ENCODE measurements at regions not wholly inside any gene's neighbourhood (a gene's known extent, or its start where the extent isn't known, plus 50 kb on each side); places are given as distances from the start of the nearest gene placed in this dataset.

DNA sequence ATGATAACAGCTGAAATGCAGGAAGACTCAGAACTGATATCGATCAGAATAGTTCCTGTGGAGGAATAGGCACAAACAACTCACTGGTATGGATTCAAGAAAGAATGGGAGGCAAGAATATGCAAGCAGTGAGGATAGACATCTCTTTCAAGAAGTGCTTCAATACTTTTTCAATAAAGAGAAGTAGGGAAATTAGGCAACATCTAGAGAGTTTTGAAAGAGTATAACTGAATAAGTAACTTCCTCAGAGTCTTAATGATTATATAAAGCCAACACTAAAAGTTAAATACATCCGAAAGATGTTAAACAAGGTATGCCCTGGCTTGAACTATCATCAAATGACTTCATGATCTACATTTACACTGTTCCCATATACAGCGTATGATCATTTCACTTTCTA lies 1443.0 kb downstream of the PCDH7 start:
- no peak for DNase-seq (ENCODE audit: low read depth in 1 of 2, low spot score in 1 of 2)
- Histone ChIP-seq H3K36me3 (no peaks in the 10 kb centered on the region), H3K27ac (no peak overlapping the region), H3K4me3 (no peak overlapping the region), H3K9me3 (ENCODE audit: low read depth) (no peaks in the 10 kb centered on the region), H3K27me3 (no peaks in the 10 kb centered on the region), H3K4me1 (ENCODE audit: low read depth) (no peaks in the 10 kb centered on the region)
- TF ChIP-seq, protein P1, sequence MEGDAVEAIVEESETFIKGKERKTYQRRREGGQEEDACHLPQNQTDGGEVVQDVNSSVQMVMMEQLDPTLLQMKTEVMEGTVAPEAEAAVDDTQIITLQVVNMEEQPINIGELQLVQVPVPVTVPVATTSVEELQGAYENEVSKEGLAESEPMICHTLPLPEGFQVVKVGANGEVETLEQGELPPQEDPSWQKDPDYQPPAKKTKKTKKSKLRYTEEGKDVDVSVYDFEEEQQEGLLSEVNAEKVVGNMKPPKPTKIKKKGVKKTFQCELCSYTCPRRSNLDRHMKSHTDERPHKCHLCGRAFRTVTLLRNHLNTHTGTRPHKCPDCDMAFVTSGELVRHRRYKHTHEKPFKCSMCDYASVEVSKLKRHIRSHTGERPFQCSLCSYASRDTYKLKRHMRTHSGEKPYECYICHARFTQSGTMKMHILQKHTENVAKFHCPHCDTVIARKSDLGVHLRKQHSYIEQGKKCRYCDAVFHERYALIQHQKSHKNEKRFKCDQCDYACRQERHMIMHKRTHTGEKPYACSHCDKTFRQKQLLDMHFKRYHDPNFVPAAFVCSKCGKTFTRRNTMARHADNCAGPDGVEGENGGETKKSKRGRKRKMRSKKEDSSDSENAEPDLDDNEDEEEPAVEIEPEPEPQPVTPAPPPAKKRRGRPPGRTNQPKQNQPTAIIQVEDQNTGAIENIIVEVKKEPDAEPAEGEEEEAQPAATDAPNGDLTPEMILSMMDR (IDR thresholded peaks at IDR 0.05; ENCODE audit: low read depth, low read length) = no peak

DNA sequence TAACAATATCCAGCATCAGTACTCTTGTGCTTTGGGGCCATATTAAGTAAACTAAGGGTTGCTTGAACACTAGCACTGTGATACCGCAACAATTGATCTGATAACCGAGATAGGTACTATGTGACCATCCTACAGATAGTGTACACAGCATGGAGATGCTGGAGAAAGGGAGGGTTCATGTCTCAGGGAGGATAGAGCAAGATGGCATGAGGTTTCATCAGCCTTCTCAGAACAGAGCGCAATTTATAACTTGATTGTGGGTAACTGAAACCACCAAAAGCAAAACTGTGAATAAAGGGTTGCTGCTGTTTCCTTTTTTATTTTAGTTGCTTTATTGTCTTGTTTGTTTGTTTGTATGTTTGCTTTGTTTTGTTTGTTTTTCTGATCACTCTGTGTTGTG lies 1449.7 kb downstream of the PCDH7 start:
- no peak overlapping the region for H3K4me3 ChIP-seq
- H3K4me1 ChIP-seq (ENCODE audit: low read depth) = no peaks in the 10 kb centered on the region
- DNase-seq (ENCODE audit: low read depth in 1 of 2, low spot score in 1 of 2) = no peak
- no peaks in the 10 kb centered on the region for H3K9me3 ChIP-seq (ENCODE audit: low read depth)
- TF ChIP-seq, protein P1 (IDR thresholded peaks at IDR 0.05; ENCODE audit: low read depth, low read length) = no peak
- no peaks in the 10 kb centered on the region for H3K27me3 ChIP-seq
- no peaks in the 10 kb centered on the region for H3K36me3 ChIP-seq
- H3K27ac ChIP-seq = no peak overlapping the region

GRCh38 chr4:32172086-32172485 lies 1451.9 kb downstream of the PCDH7 start:
- Histone ChIP-seq H3K36me3 (no peaks in the 10 kb centered on the region), H3K4me3 (no peak overlapping the region), H3K4me1 (ENCODE audit: low read depth) (no peaks in the 10 kb centered on the region), H3K27me3 (no peaks in the 10 kb centered on the region), H3K27ac (no peak overlapping the region), H3K9me3 (ENCODE audit: low read depth) (no peaks in the 10 kb centered on the region)
- TF ChIP-seq, protein P1 (IDR thresholded peaks at IDR 0.05; ENCODE audit: low read depth, low read length) = no peak
- no peak for DNase-seq (ENCODE audit: low read depth in 1 of 2, low spot score in 1 of 2)

GRCh38 chr4:32172761-32173160 lies 1452.6 kb downstream of the PCDH7 start:
- Histone ChIP-seq H3K27me3 (no peaks in the 10 kb centered on the region), H3K4me1 (ENCODE audit: low read depth) (no peaks in the 10 kb centered on the region), H3K36me3 (no peaks in the 10 kb centered on the region), H3K27ac (no peak overlapping the region), H3K9me3 (ENCODE audit: low read depth) (no peaks in the 10 kb centered on the region), H3K4me3 (no peak overlapping the region)
- DNase-seq (ENCODE audit: low read depth in 1 of 2, low spot score in 1 of 2) = no peak
- TF ChIP-seq, protein P1 (IDR thresholded peaks at IDR 0.05; ENCODE audit: low read depth, low read length) = no peak

GRCh38 chr4:32180086-32180485 lies 1459.9 kb downstream of the PCDH7 start:
- no peak overlapping the region for H3K4me3 ChIP-seq
- no peaks in the 10 kb centered on the region for H3K9me3 ChIP-seq (ENCODE audit: low read depth)
- no peak for DNase-seq (ENCODE audit: low read depth in 1 of 2, low spot score in 1 of 2)
- no peaks in the 10 kb centered on the region for H3K27me3 ChIP-seq
- TF ChIP-seq, protein P1 (IDR thresholded peaks at IDR 0.05; ENCODE audit: low read depth, low read length) = no peak
- no peaks in the 10 kb centered on the region for H3K4me1 ChIP-seq (ENCODE audit: low read depth)
- no peak overlapping the region for H3K27ac ChIP-seq
- no peaks in the 10 kb centered on the region for H3K36me3 ChIP-seq

DNA sequence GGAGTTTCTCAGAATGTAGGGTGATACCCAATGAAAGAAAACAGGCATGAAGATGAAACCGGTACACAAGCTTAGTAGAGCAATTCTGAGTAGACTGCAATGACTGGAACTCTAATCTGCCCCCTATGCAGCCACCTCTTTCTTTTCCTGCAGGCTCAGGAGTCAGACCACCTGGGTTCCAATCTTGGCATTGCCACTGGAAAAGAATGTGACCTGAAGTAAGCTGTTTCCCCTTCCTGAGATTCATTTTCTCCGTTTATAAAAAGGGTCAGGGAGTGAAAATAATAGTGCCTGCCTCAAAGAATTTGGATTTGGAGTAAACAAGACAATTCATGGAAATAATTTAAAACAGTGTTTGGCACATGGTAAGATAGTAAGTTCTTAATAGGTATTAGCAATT lies 1464.0 kb downstream of the PCDH7 start:
- Histone ChIP-seq H3K27ac (no peak overlapping the region), H3K27me3 (no peaks in the 10 kb centered on the region), H3K4me1 (ENCODE audit: low read depth) (no peaks in the 10 kb centered on the region), H3K9me3 (ENCODE audit: low read depth) (no peaks in the 10 kb centered on the region), H3K4me3 (no peak overlapping the region), H3K36me3 (no peaks in the 10 kb centered on the region)
- DNase-seq (ENCODE audit: low read depth in 1 of 2, low spot score in 1 of 2) = no peak
- TF ChIP-seq, protein P1 (IDR thresholded peaks at IDR 0.05; ENCODE audit: low read depth, low read length) = no peak
